Activated CD4-positive, alpha-beta T cell treated with anti-CD3 and anti-CD28 coated beads for 24 hours (primary cell): ENCODE measurements at regions not wholly inside any gene's neighbourhood (a gene's known extent, or its start where the extent isn't known, plus 50 kb on each side); places are given as distances from the start of the nearest gene placed in this dataset.

Experiments used
- DNase-seq, 2 donors: peaks; one replicate each; pipeline ENCODE4 v3.0.0-alpha.2; 2020; ENCODE audit warnings: low read depth in 2 of 2

DNA sequence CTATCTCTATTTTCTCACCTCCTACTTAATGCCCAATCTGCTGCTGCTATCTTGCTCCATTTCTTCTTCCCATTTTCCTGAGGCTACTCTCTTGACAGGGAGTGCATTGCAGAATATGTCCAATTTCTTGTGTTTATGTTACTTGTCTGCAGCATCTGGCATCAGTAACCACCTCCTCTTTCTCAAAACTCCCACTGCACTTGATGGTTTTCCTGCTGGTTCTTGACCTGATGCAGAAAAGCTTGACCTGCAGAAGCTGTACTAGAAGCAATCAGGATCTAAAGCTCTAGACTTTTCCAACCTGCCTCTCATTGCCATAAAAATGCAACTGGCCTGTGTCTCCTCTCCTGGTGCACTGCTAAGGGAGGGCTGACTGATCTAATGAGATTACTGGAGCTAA is 287.8 kb downstream of the ZEB1 start:
- no peak for DNase-seq

GRCh38 chr10:31605861-31606525 is 287.0 kb downstream of the ZEB1 start:
- DNase-seq = no peak

- no peak for DNase-seq
Measured at GRCh38 chr10:31605426-31605825, 286.4 kb downstream of the ZEB1 start.

DNA sequence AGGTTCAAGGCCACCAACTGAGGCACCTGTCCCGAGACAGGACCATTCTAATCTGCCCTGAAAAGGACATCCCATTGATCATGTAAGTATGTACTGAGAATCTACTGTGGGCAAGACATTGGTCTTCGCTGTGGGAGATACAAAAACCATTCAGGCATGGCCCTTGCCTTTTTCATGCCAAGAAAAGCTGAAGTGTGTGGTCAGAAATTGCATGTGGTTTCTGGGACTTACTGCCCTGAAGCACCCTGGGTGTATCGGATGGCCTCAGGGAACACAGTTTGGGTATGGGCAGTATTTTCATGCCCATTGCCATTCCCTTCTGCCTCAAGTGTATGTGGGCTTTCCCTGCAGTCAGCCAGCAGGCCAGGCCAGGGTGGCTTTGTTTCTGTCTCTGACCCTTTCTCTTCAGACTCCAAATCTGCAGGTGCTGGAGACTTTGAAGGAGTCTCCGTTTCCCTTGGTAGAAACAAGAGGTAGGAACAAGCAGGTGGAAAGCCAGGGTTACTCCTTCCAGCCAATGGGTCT is 285.7 kb downstream of the ZEB1 start:
- DNase-seq = no peak

DNA sequence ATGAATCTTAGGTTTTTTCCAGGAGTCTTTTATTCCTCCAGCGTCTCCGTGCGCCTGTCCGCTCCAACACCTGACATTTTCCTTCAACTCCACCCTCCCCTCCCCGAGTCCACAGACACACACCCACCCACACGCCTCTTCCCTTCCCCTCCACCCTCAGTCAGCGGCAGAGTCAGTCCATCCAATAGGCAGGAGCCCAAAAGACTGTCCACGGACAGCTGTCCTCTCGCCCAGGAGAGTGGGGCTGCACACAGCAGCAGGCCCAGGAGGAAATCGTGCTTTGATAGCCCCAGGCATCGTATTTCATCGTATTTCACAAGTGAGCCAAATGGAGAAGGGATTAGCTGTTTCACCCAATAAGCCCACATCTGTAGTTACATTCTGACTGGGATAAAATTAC is 285.1 kb downstream of the ZEB1 start:
- no peak for DNase-seq

DNA sequence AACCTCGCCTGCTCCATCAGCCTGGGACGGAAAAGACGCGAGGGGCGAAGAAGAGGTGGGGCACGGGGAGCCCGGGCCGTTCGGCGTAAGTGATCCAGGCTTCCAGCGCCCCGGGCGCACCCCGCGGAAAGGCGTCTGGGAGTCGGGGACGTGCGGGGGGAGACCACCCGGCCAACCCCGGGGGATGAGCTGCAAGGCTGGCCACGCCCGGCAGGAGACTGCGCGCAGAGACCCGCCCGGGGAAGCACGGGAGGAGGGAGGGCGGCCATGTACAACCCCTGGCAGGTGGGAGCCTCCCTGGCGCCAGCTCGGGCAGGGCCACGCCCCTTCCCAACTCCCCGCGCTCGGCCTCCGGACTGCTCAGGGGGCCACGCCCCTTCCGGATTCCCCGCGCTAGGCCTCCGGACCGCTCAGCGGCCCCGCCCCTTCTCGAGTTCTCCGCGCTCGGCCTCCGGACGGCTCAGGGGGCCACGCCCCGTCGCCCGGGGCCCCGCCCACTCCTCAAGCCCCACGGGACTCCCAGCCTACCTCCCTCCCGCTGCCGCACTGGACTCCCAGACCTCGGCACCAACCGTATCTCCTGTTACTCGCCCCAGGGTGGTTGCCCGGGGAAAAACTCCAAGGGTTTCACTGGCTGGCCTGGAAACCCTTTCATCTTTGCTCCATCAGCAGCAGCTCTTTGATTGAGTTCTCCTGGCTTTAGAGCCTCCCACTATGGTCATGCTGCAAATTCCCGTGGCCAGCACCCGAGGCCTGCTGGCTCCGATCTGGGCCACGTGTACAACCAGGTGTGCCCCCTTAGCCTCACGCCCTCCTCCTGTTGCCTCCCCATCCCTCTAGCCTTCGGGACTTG is 284.4 kb downstream of the ZEB1 start:
- DNase-seq = peak; percentile 77 to 86

DNA sequence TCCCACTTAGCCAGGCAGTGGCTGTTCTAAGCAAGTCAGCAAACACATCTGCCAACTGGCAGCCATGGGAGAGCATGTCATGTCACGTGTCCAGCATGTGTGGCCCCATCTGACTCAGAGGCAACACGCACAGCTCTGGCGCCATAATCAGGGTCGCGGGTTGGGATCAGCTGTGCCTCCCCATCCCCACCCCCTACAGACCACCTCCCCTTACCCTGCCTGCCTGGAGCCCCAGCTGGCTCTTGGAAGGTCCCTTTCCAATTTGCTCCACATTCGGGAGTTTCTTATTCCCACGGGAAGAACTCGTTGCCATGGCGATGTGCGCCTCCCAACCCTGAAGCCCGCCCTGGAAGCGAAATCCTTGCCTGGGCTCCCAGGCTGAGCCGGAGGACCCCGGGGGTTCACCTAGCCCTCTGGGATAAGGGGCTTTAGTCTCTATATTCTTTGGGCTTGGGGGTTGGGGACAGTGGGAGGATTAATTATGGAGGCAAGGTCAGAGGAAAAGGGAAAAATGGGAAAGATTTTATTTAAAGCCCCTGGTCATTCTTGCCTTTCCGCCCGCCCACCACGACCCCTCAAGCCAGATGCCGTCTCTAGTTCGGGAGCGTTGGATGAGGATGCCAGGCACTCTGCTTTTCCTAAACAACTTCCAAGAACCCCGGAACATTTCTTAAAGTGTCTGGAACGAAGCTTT is 283.7 kb downstream of the ZEB1 start:
- DNase-seq = no peak

DNA sequence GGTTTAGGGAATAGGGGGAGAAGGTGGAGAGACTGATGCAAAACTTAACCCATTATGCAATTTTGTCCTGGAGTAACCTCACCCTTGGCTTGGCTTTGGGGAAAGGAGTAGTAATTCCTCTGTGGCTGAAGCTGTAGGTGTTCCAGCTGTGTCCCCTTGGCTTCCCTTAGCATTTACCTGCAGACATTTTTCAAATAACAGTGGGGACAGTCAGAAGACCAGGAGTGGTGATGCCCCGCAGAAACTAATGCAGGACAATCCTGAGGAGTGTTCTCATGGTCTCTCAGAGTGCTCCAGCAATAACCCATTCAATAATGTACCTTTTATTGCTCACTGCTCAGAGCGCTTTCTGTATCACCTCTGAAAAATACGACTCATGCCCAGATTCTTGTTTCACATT is 282.1 kb downstream of the ZEB1 start:
- DNase-seq = no peak

DNA sequence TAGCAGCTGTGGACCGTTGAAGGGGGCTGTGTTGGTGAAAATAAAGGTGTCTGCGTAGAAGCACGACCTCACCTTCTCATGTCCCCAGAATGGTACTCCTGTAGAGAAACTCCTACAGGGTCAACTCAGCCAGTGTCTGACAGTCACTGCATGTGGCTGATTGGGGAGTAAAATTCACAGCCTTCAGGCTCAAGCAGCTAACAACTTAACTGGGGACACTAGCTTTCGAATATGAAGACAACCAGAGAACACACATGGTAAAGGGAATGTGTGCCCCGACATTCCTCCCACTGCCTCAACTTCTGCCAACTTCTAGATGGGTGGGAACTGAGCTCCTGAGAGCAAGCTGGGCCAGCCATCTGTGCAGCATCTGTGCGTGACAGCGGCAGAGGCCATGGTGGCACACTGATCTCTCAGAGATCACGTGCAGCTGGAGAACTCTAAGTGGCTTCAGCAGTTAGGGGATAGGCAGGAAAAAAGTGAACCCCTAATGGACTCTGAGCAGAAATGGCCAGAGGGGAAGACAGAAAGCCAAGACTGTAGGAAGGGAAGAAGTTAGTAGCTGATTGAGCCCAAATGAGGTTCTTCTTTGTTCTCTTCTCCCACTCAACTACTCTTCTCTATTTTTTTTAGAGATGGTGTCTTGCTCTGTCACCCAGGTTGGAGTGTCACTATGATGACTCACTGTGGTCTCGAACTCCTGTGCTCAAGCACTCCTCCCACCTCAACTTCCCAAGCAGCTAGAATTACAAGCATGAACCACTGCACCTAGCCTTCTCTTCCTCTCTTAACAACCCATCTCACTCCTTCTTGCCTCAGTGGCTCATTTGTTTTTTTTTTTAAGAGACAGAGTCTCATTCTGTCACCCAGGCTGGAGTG is 280.8 kb downstream of the ZEB1 start:
- DNase-seq = peak in 1 of 2 donors; percentile 16

GRCh38 chr10:31596765-31597164 is 277.7 kb downstream of the ZEB1 start:
- no peak for DNase-seq

DNA sequence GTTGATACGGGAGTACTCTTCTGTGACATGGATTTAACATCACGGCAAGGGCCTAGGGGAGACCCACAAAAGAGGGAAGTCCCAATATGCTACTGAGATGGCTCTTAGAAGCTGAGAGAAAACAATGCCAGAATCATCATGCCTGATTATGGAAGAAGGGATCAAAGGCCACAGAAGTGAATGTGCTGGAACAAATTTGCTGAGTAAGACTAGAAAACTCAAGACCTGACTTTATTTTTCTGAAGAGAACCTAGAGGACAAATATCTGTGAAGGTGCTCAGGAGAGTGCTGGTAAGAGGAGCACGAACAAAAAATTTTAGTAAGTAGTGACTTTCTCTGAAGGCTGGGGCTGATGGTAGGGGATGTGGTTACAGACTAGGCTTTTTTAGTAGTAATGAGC is 277.0 kb downstream of the ZEB1 start:
- no peak for DNase-seq

DNA sequence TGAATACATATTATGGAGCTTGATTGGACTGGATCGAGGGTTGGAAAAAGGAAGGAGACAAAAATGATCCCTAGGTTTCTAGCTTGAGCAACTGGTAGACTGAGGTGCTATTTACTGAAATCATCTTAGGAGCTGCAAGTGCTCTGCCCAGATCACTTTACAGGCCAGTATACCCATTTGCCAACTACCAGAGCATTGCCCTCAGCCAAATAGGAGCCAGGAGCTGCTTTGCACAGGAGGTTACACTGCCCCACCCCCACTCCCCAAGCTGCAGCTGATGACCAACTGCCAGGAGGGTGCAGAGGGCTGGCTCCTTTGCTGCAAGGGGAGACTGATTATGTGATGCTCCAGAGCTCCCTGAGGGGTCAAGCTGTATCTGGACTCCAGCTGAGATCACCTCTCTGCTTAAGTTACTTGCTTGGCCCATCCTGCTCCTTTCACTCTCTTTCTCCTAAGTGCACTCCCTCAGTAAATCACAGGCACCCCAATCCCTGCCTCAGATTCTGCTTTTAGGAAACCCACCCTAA is 275.4 kb downstream of the ZEB1 start:
- DNase-seq = no peak

DNA sequence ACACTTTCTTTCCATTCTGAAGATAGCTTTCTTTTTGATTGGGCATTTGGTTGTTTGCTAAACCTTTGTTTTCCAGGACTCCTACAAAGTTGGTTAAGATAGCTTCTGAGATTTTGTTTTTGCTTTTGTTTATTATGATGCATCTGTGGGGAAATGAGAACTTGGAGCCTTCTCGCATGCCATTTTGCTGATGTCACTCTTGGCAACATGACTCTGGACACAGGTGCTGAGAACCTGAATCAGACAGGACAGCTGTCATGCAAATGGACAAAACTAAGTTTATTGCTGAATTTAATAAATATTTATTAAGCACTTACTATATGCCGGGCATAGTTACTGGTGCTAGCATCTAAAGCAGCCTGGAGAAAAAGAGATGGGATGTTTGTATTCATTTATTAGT is 274.1 kb downstream of the ZEB1 start:
- DNase-seq = no peak

- no peak for DNase-seq
Measured at GRCh38 chr10:31591569-31591968, 272.6 kb downstream of the ZEB1 start.

DNA sequence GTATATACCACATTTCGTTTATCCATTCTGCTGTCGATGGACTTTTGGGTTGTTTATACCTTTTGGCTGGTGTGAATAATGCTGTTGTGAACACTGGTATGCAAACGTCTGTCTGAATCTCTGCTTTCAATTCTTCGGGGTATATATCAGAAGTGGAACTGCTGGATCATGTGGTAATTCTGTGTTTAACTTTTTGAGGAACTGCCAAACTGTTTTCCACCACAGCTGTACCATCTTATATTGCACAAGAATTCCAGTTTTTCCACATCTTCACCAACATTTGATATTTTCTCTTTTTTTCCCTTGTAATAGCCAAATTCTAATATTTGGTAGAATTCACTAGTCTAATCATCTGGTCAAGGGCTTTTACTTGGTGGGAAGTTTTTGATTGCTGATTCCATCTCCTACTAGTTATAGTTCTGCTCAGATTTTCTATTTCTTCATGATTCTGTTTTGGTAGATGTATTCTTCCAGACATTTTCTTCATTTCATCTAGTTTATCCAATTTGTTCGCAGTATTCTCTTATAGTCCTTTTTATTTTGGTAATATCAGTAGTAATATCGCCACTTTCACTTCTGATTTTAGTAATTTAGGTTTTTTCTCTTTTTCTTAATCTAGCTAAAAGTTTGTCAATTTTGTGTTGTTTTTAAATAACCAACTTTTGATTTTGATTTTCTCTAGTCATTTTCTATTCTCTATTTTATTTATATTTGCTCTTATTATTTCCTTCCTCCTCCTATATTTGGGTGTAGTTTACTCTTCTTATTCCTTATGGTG is 271.2 kb downstream of the ZEB1 start:
- no peak for DNase-seq

GRCh38 chr10:31587691-31588090 is 268.7 kb downstream of the ZEB1 start:
- DNase-seq = no peak

DNA sequence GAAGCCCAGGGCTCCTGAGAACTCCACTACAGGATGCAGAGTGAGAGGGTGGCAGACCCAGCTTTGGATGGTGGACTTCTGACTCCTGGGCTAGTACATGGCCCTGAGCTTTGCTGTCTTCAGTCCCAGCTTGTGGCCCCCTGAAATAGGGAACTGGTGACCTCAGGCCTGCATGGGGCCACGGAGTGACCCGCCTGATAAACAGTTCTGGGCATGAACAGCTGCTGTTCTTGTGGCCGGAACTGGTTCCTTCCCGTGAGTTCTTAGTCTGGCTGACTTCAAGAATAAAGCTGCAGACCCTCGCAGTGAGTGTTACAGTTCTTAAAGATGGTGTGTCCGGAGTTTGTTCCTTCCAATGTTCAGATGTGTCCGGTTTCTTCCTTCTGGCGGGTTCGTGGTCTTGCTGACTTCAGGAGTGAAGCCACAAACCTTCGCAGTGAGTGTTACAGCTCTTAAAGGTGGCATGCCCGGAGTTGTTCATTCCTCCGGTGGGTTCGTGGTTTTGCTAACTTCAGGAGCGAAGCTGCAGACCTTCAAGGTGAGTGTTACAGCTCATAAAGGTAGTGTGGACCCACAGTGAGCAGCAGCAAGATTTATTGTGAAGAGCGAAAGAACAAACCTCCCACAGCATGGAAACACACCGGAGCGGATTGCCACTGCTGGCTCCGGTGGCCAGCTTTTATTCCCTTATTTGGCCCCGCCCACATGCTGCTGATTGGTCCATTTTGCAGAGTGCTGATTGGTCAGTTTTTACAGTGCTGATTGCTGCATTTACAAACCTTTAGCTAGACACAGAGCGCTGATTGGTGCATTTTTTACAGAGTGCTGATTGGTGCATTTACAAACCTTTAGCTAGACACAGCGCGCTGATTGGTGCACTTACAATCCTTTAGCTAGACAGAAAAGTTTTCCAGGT is 268.0 kb downstream of the ZEB1 start:
- DNase-seq = no peak

GRCh38 chr10:31584876-31585275 is 265.9 kb downstream of the ZEB1 start:
- DNase-seq = no peak

DNA sequence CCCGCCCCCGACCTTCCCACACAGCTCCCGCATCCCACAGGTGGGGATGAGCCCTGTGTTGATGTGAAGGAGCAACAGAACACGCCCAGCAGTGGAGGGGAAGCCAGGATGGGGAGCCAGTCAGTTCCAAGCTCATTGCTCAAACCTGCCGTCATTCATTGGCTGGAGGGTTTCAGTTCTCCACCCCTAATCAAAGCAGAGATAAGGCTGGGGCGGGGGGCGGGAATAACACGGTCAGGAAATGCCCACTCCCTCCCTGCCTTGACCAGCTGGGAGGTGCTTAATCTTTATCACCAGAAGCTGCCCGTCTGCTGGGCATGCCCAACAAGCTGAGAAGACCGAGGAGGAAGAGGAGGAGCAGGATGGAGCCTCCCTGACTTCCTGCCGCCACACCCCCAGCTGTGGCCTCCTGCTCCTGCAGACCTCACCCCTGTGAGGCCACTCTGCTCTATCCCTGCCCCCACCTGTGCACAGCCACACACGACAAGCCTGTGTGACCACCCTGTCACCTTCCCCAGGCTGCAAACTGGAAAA is 265.1 kb downstream of the ZEB1 start:
- DNase-seq = no peak
